Activated CD8-positive, alpha-beta T cell treated with anti-CD3 and anti-CD28 coated beads for 36 hours (primary cell): ENCODE measurements at regions not wholly inside any gene's neighbourhood (a gene's known extent, or its start where the extent isn't known, plus 50 kb on each side); places are given as distances from the start of the nearest gene placed in this dataset.

Experiments used
- ATAC-seq: fragments of 200-7000 bp; cut with Tn5 transposase; one replicate; pipeline ENCODE4 v1.10.0; 2021; ENCODE audit warnings: mild to moderate bottlenecking, moderate library complexity
- CTCF ChIA-PET: fragments of 350-600 bp; sonication (Branson Sonifier 250); formaldehyde crosslinking; loops from one replicate; lab custom pipeline; 2021; ENCODE audit warnings: antibody characterized with exemption; lab: Charles Lee
- POLR2A ChIA-PET: fragments of 350-600 bp; sonication (Branson Sonifier 250); formaldehyde crosslinking; loops from one replicate; lab custom pipeline; 2021; ENCODE audit warnings: antibody characterized with exemption; lab: Charles Lee
- DNase-seq: peaks from one replicate; pipeline ENCODE4 v3.0.0-alpha.2; 2020
- H3K27ac Mint-ChIP-seq: one replicate; pipeline ENCODE4 v1.8.0; 2021; ENCODE audit warnings: mild to moderate bottlenecking, mixed read lengths
- H3K27me3 Mint-ChIP-seq: one replicate; pipeline ENCODE4 v1.8.0; 2021; ENCODE audit warnings: mixed read lengths
- H3K36me3 Mint-ChIP-seq: one replicate; pipeline ENCODE4 v1.8.0; 2021; ENCODE audit warnings: low read depth, mixed read lengths
- H3K4me1 Mint-ChIP-seq: one replicate; pipeline ENCODE4 v1.8.0; 2021; ENCODE audit warnings: low read depth, mixed read lengths
- H3K4me3 Mint-ChIP-seq: one replicate; pipeline ENCODE4 v1.8.0; 2021; ENCODE audit warnings: mild to moderate bottlenecking, moderate library complexity, mixed read lengths
- H3K9me3 Mint-ChIP-seq: one replicate; pipeline ENCODE4 v1.8.0; 2021; ENCODE audit warnings: mixed read lengths
- CTCF ChIP-seq: fragments of 200-600 bp; IDR thresholded peaks from one replicate; pipeline ENCODE4 v1.8.0; 2022; ENCODE audit warnings: antibody characterized with exemption, mild to moderate bottlenecking
- intact Hi-C: fragments of 100-400 bp; cut with micrococcal nuclease; formaldehyde crosslinking; loops from one replicate; pipeline ENCODE4 v1.10.0; 2022

- DNase-seq (no peak), ATAC-seq (no peak)
- Mint-ChIP-seq H3K27me3 (peaks cover 5% of the 10 kb centered on the region), H3K36me3 (no peaks in the 10 kb centered on the region), H3K4me1 (no peaks in the 10 kb centered on the region), H3K4me3 (no peak overlapping the region), H3K27ac (no peak overlapping the region), H3K9me3 (no peaks in the 10 kb centered on the region)
- intact Hi-C loops = no loop called here
- CTCF ChIA-PET = no interaction called here
- POLR2A ChIA-PET = no interaction called here
- no peak for TF ChIP-seq CTCF
Measured at GRCh38 chr10:128940081-128940480, 527.0 kb upstream of the MGMT start.

- peaks cover 2% of the 10 kb centered on the region for H3K27me3 Mint-ChIP-seq
- no peak overlapping the region for H3K27ac Mint-ChIP-seq
- ChIA-PET POLR2A (no interaction called here), CTCF (no interaction called here)
- no peaks in the 10 kb centered on the region for H3K4me1 Mint-ChIP-seq
- H3K36me3 Mint-ChIP-seq = no peaks in the 10 kb centered on the region
- intact Hi-C loops = no loop called here
- H3K9me3 Mint-ChIP-seq = peaks cover 13% of the 10 kb centered on the region
- DNase-seq (no peak), ATAC-seq (no peak)
- no peak for TF ChIP-seq CTCF
- no peak overlapping the region for H3K4me3 Mint-ChIP-seq
Measured at GRCh38 chr10:128943111-128943510, 523.9 kb upstream of the MGMT start.

- Mint-ChIP-seq H3K36me3 (no peaks in the 10 kb centered on the region), H3K9me3 (peaks cover 13% of the 10 kb centered on the region), H3K27ac (no peak overlapping the region), H3K4me1 (no peaks in the 10 kb centered on the region), H3K4me3 (no peak overlapping the region), H3K27me3 (peaks cover 2% of the 10 kb centered on the region)
- ChIA-PET POLR2A (no interaction called here), CTCF (no interaction called here)
- TF ChIP-seq CTCF = no peak
- intact Hi-C loops = no loop called here
- DNase-seq = no peak
- no peak for ATAC-seq
Measured at GRCh38 chr10:128945398-128945797, 521.6 kb upstream of the MGMT start.

GRCh38 chr10:128950159-128950915 lies 516.7 kb upstream of the MGMT start:
- POLR2A ChIA-PET = no interaction called here
- no peaks in the 10 kb centered on the region for H3K27me3 Mint-ChIP-seq
- ATAC-seq (no peak), DNase-seq (no peak)
- no peaks in the 10 kb centered on the region for H3K4me1 Mint-ChIP-seq
- no peak for TF ChIP-seq CTCF
- no peak overlapping the region for H3K4me3 Mint-ChIP-seq
- intact Hi-C loops = no loop called here
- H3K36me3 Mint-ChIP-seq = no peaks in the 10 kb centered on the region
- H3K27ac Mint-ChIP-seq = no peak overlapping the region
- peaks cover 13% of the 10 kb centered on the region for H3K9me3 Mint-ChIP-seq
- CTCF ChIA-PET = no interaction called here

- no peaks in the 10 kb centered on the region for H3K36me3 Mint-ChIP-seq
- no peak overlapping the region for H3K27ac Mint-ChIP-seq
- intact Hi-C loops = no loop called here
- ChIA-PET POLR2A (no interaction called here), CTCF (no interaction called here)
- H3K9me3 Mint-ChIP-seq = peaks cover 12% of the 10 kb centered on the region
- ATAC-seq = no peak
- no peak overlapping the region for H3K4me3 Mint-ChIP-seq
- H3K4me1 Mint-ChIP-seq = no peaks in the 10 kb centered on the region
- H3K27me3 Mint-ChIP-seq = no peaks in the 10 kb centered on the region
- no peak for DNase-seq
- TF ChIP-seq CTCF = no peak
Measured at GRCh38 chr10:128950916-128951275, 516.1 kb upstream of the MGMT start.
